ENCODE measurements at regions not wholly inside any gene's neighbourhood (a gene's known extent, or its start where the extent isn't known, plus 50 kb on each side); places are given as distances from the start of the nearest gene placed in this dataset.

GRCh38 chr6:165950316-165950715 lies 217.3 kb downstream of the TBXT start:
- no peak for TF ChIP-seq JUND (IDR thresholded peaks at IDR 0.05)
- TF ChIP-seq ATF3 (IDR thresholded peaks at IDR 0.05) = no peak
- peaks cover 0 to 2% (median 0%) of the 10 kb centered on the region in 4 donors for H3K9me3 ChIP-seq (ENCODE audit: control insufficient read depth in 4 of 4, low read length in 3 of 4)
- no peak overlapping the region for H3K4me3 ChIP-seq (ENCODE audit: low read depth in 1 of 3, low read length in 3 of 3)
- H3K4me1 ChIP-seq (ENCODE audit: control insufficient read depth in 4 of 4, insufficient read depth in 4 of 4, low read length in 3 of 4) = no peaks in the 10 kb centered on the region
- DNase-seq (ENCODE audit: low spot score) = no peak
- 72% methylated on average over 6 of the region's 6 CpGs for WGBS
- no peak overlapping the region for H3K27ac ChIP-seq (ENCODE audit: low read depth in 1 of 2, low read length in 2 of 2)
- H3K9ac ChIP-seq (ENCODE audit: low read depth in 1 of 2, low read length in 2 of 2) = no peak overlapping the region
- peaks cover 0 to 4% (median 0%) of the 10 kb centered on the region in 4 donors for H3K27me3 ChIP-seq (ENCODE audit: control insufficient read depth in 4 of 4, insufficient read depth in 4 of 4, low read length in 3 of 4)
- no peaks in the 10 kb centered on the region for H3K36me3 ChIP-seq (ENCODE audit: control insufficient read depth in 4 of 4, insufficient read depth in 3 of 4, low read depth in 1 of 4, low read length in 3 of 4)

- Histone ChIP-seq H3K27ac (ENCODE audit: low read depth in 1 of 2, low read length in 2 of 2) (no peak overlapping the region), H3K27me3 (ENCODE audit: control insufficient read depth in 4 of 4, insufficient read depth in 4 of 4, low read length in 3 of 4) (peaks cover 0 to 4% (median 0%) of the 10 kb centered on the region in 4 donors), H3K4me3 (ENCODE audit: low read depth in 1 of 3, low read length in 3 of 3) (no peak overlapping the region), H3K4me1 (ENCODE audit: control insufficient read depth in 4 of 4, insufficient read depth in 4 of 4, low read length in 3 of 4) (no peaks in the 10 kb centered on the region), H3K36me3 (ENCODE audit: control insufficient read depth in 4 of 4, insufficient read depth in 3 of 4, low read depth in 1 of 4, low read length in 3 of 4) (no peaks in the 10 kb centered on the region), H3K9ac (ENCODE audit: low read depth in 1 of 2, low read length in 2 of 2) (no peak overlapping the region), H3K9me3 (ENCODE audit: control insufficient read depth in 4 of 4, low read length in 3 of 4) (no peaks in the 10 kb centered on the region)
- DNase-seq (ENCODE audit: low spot score) = no peak
- TF ChIP-seq JUND (IDR thresholded peaks at IDR 0.05) (no peak), MAX (IDR thresholded peaks at IDR 0.05) (no peak), NR2F2 (IDR thresholded peaks at IDR 0.05) (no peak), ATF3 (IDR thresholded peaks at IDR 0.05) (no peak), TAF1 (conservative IDR thresholded peaks at IDR 0.05) (no peak), FOXA2 (IDR thresholded peaks at IDR 0.05) (no peak), EGR1 (IDR thresholded peaks at IDR 0.05; ENCODE audit: low read depth in 2 of 2) (no peak), HNF4A (conservative IDR thresholded peaks at IDR 0.05) (no peak), REST (IDR thresholded peaks at IDR 0.05) (no peak), RAD21 (IDR thresholded peaks at IDR 0.05) (no peak), HNF4G (IDR thresholded peaks at IDR 0.05) (no peak), RXRA (IDR thresholded peaks at IDR 0.05) (no peak), YY1 (IDR thresholded peaks at IDR 0.05) (no peak), SP1 (IDR thresholded peaks at IDR 0.05) (no peak)
- WGBS = 85% methylated on average over 12 of the region's 12 CpGs
Measured at GRCh38 chr6:165949324-165949723, 218.3 kb downstream of the TBXT start.

- no peak for DNase-seq (ENCODE audit: low spot score)
- 96% methylated on average over 2 of the region's 2 CpGs for WGBS
- Histone ChIP-seq H3K9ac (ENCODE audit: low read depth in 1 of 2, low read length in 2 of 2) (no peak overlapping the region), H3K9me3 (ENCODE audit: control insufficient read depth in 4 of 4, low read length in 3 of 4) (no peaks in the 10 kb centered on the region), H3K4me1 (ENCODE audit: control insufficient read depth in 4 of 4, insufficient read depth in 4 of 4, low read length in 3 of 4) (no peaks in the 10 kb centered on the region), H3K27me3 (ENCODE audit: control insufficient read depth in 4 of 4, insufficient read depth in 4 of 4, low read length in 3 of 4) (no peaks in the 10 kb centered on the region), H3K27ac (ENCODE audit: low read depth in 1 of 2, low read length in 2 of 2) (no peak overlapping the region), H3K4me3 (ENCODE audit: low read depth in 1 of 3, low read length in 3 of 3) (no peak overlapping the region), H3K36me3 (ENCODE audit: control insufficient read depth in 4 of 4, insufficient read depth in 3 of 4, low read depth in 1 of 4, low read length in 3 of 4) (no peaks in the 10 kb centered on the region)
- TF ChIP-seq JUND (IDR thresholded peaks at IDR 0.05) (no peak), FOXA1 (IDR thresholded peaks at IDR 0.05) (no peak), GABPA (IDR thresholded peaks at IDR 0.05 in 1 of 2, conservative IDR thresholded peaks at IDR 0.05 in 1 of 2) (no peak), HNF4A (conservative IDR thresholded peaks at IDR 0.05) (no peak), SP1 (IDR thresholded peaks at IDR 0.05) (no peak), RAD21 (IDR thresholded peaks at IDR 0.05) (no peak), FOXA2 (IDR thresholded peaks at IDR 0.05) (no peak), CTCF (IDR thresholded peaks at IDR 0.05; ENCODE audit: low read depth, low read length, missing input control) (no peak), TAF1 (conservative IDR thresholded peaks at IDR 0.05) (no peak), MAX (IDR thresholded peaks at IDR 0.05) (no peak), NR2F2 (IDR thresholded peaks at IDR 0.05) (no peak), YY1 (IDR thresholded peaks at IDR 0.05) (no peak), ATF3 (IDR thresholded peaks at IDR 0.05) (no peak), EGR1 (IDR thresholded peaks at IDR 0.05; ENCODE audit: low read depth in 2 of 2) (no peak)
Measured at GRCh38 chr6:165944002-165944466, 223.6 kb downstream of the TBXT start.
